Osteoblast (primary cell): ENCODE measurements at regions not wholly inside any gene's neighbourhood (a gene's known extent, or its start where the extent isn't known, plus 50 kb on each side); places are given as distances from the start of the nearest gene placed in this dataset.

Source experiments
- DNase-seq: peaks from one replicate; pipeline ENCODE4 v3.0.0; 2011; ENCODE audit warnings: low spot score, mixed read lengths; ENCODE audit not compliant: insufficient read length; ENCODE audit errors: missing footprints
- H2AFZ ChIP-seq: 2 replicates; pipeline ENCODE4 v1.6.0; 2011; ENCODE audit warnings: mild to moderate bottlenecking, low read length
- H3K27ac ChIP-seq: 2 replicates; pipeline ENCODE4 v1.5.1; 2011; ENCODE audit warnings: mild to moderate bottlenecking, low read depth, low read length, moderate library complexity
- H3K27me3 ChIP-seq: 2 replicates; pipeline ENCODE4 v1.6.0; 2012; ENCODE audit warnings: mild to moderate bottlenecking, control low read depth, inconsistent platforms, low read length, moderate library complexity; ENCODE audit not compliant: insufficient read depth
- H3K36me3 ChIP-seq: 2 replicates; pipeline ENCODE4 v1.5.1; 2011; ENCODE audit warnings: mild to moderate bottlenecking, low read length, control low read depth, moderate library complexity; ENCODE audit not compliant: insufficient read depth
- H3K4me1 ChIP-seq: 2 replicates; pipeline ENCODE4 v1.5.1; 2011; ENCODE audit warnings: mild to moderate bottlenecking, low read length, control low read depth, moderate library complexity; ENCODE audit not compliant: insufficient read depth
- H3K4me2 ChIP-seq: 2 replicates; pipeline ENCODE4 v1.6.0; 2011; ENCODE audit warnings: mild to moderate bottlenecking, low read length; ENCODE audit not compliant: insufficient read depth
- H3K4me3 ChIP-seq: fragments of 200-600 bp; sonication (generic); 3 replicates; pipeline ENCODE4 v1.5.1; 2012; ENCODE audit warnings: mild to moderate bottlenecking, low read length, inconsistent platforms; ENCODE audit not compliant: insufficient read depth
- H3K79me2 ChIP-seq: 2 replicates; pipeline ENCODE4 v1.6.0; 2012; ENCODE audit warnings: mild to moderate bottlenecking, low read length, control low read depth, inconsistent platforms; ENCODE audit not compliant: insufficient read depth
- H3K9me3 ChIP-seq: 2 replicates; pipeline ENCODE4 v1.5.1; 2011; ENCODE audit warnings: low read depth, low read length, control low read depth
- H4K20me1 ChIP-seq: 2 replicates; pipeline ENCODE4 v1.6.0; 2012; ENCODE audit warnings: mild to moderate bottlenecking, low read length, control low read depth; ENCODE audit not compliant: insufficient read depth
- CTCF ChIP-seq: IDR thresholded peaks from 2 replicates; pipeline ENCODE4 v1.5.1; 2011; ENCODE audit warnings: mild to moderate bottlenecking, low read depth, low read length, moderate library complexity; ENCODE audit errors: extremely low read depth

- Histone ChIP-seq H3K9me3 (no peaks in the 10 kb centered on the region), H3K27me3 (peaks cover 46% of the 10 kb centered on the region)
- TF ChIP-seq CTCF: no peak
Measured at GRCh38 chrX:69314436-69315348, 149.4 kb upstream of the PJA1 start.

GRCh38 chrX:69313617-69314290, 148.5 kb upstream of the PJA1 start:
- Histone ChIP-seq H3K4me1 (no peaks in the 10 kb centered on the region), H2AFZ (no peak overlapping the region), H3K79me2 (no peaks in the 10 kb centered on the region), H3K4me3 (no peak overlapping the region), H3K27me3 (peaks cover 43% of the 10 kb centered on the region), H3K4me2 (no peak overlapping the region), H4K20me1 (peaks cover 7% of the 10 kb centered on the region), H3K27ac (no peak overlapping the region), H3K9me3 (no peaks in the 10 kb centered on the region), H3K36me3 (no peaks in the 10 kb centered on the region)
- TF ChIP-seq CTCF: no peak
- no peak for DNase-seq

More at GRCh38 chrX:69314436-69315348, 149.4 kb upstream of the PJA1 start:
- Histone ChIP-seq H4K20me1 (peaks cover 7% of the 10 kb centered on the region), H2AFZ (no peak overlapping the region), H3K4me3 (no peak overlapping the region), H3K79me2 (no peaks in the 10 kb centered on the region), H3K4me2 (no peak overlapping the region), H3K36me3 (no peaks in the 10 kb centered on the region), H3K4me1 (no peaks in the 10 kb centered on the region), H3K27ac (no peak overlapping the region)
- DNase-seq: no peak

- Histone ChIP-seq H2AFZ (no peak overlapping the region), H3K36me3 (no peaks in the 10 kb centered on the region), H3K9me3 (no peaks in the 10 kb centered on the region), H3K4me3 (no peak overlapping the region), H3K79me2 (no peaks in the 10 kb centered on the region), H3K4me2 (no peak overlapping the region), H3K27me3 (peaks cover 41% of the 10 kb centered on the region), H3K4me1 (no peaks in the 10 kb centered on the region), H3K27ac (no peak overlapping the region), H4K20me1 (peaks cover 7% of the 10 kb centered on the region)
- no peak for TF ChIP-seq CTCF
- DNase-seq: no peak
Measured at GRCh38 chrX:69311936-69312670, 146.8 kb upstream of the PJA1 start.
